Tibial artery (tissue), 4 donors: ENCODE measurements at regions not wholly inside any gene's neighbourhood (a gene's known extent, or its start where the extent isn't known, plus 50 kb on each side); places are given as distances from the start of the nearest gene placed in this dataset.
"Not testable (repeated sequence)": the region's sequence is repeated elsewhere in the genome, so short reads cannot be mapped to it uniquely, and the experiment has no call there.

Experiments
- DNase-seq, 2 donors: peaks; one replicate each; pipeline ENCODE4 v3.0.0-alpha.2; 2019
- H3K27ac ChIP-seq, 2 donors: fragments of 200-600 bp; sonication (generic) in 1 of 2; 1 replicate in 1 of 2; 2 replicates in 1 of 2; pipeline ENCODE4 v1.5.1; 2018 to 2019; ENCODE audit warnings: mild to moderate bottlenecking in 1 of 2
- H3K27me3 ChIP-seq, 2 donors: fragments of 200-600 bp; sonication (generic) in 1 of 2; one replicate each; pipeline versions ENCODE4 v1.5.1 to v1.6.0; 2016 to 2019
- H3K36me3 ChIP-seq, 3 donors: fragments of 200-600 bp; sonication (generic) in 2 of 3; one replicate each; pipeline ENCODE4 v1.5.1; 2016 to 2019; ENCODE audit warnings: mild to moderate bottlenecking in 2 of 3
- H3K4me1 ChIP-seq, 4 donors: fragments of 200-600 bp; sonication (generic) in 2 of 4; 1 replicate in 3 of 4; 2 replicates in 1 of 4; pipeline ENCODE4 v1.5.1; 2016 to 2019
- H3K4me3 ChIP-seq, 2 donors: fragments of 200-600 bp; sonication (generic) in 1 of 2; 1 replicate in 1 of 2; 2 replicates in 1 of 2; pipeline ENCODE4 v1.5.1; 2018 to 2019; ENCODE audit warnings: mild to moderate bottlenecking in 2 of 2
- H3K9me3 ChIP-seq, 3 donors: fragments of 200-600 bp; sonication (generic) in 1 of 3; one replicate each; pipeline ENCODE4 v1.5.1; 2016 to 2019
- intact Hi-C: fragments of 100-400 bp; cut with DNase I; formaldehyde crosslinking; loops from one replicate; pipeline ENCODE4 v1.15.0; 2023; ENCODE audit warnings: low total_unique reads
- TF ChIP-seq, protein P1 (sequence below), 2 experiments: fragments of 200-600 bp in 1 of 2; fragments of 450-650 bp in 1 of 2; IDR thresholded peaks; one replicate each; pipeline ENCODE4 v1.5.1; 2017 to 2019; ENCODE audit warnings: antibody characterized with exemption in 2 of 2, mild to moderate bottlenecking in 1 of 2, moderate library complexity in 1 of 2

DNA sequence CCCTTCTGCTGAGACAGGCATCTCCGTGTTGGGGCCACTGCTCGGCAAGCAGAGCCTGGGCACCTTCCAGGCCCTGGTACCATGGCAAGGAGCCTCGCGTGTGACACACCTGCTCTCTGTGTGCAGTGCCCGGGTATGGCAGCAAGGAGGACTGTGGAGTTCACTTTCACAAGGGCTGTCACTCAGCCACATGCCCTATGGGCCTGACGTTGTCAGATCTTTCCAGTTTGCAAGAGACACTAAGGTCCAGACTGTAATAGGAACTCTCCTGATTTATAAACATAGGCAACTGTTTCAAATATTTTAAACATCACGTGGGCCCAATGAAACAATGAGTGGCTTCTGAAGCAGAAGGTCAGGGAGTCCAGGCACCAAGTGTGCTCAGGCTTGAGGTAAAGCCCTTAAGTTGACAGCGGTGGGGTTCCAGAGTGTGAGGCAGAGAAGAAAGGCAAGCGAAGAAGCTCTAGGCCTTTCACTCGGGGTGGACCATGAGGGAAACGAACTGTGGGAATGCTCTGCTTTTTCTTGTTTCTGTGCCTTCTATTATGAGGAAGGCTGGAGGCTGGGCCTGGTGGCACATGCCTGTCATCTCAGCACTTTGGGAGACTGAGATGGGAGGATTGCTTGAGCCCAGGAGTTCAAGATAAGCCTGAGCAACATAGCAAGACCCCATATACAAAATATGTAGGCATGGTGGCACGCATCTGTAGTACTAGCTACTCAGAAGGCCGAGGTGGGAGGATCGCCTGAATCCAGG is 108.6 kb upstream of the TRIM2 start:
- Histone ChIP-seq H3K27ac (no peak overlapping the region), H3K9me3 (no peaks in the 10 kb centered on the region), H3K4me3 (no peak overlapping the region), H3K4me1 (peaks cover 0 to 4% (median 0%) of the 10 kb centered on the region in 4 donors), H3K36me3 (no peaks in the 10 kb centered on the region), H3K27me3 (no peaks in the 10 kb centered on the region)
- TF ChIP-seq, protein P1, sequence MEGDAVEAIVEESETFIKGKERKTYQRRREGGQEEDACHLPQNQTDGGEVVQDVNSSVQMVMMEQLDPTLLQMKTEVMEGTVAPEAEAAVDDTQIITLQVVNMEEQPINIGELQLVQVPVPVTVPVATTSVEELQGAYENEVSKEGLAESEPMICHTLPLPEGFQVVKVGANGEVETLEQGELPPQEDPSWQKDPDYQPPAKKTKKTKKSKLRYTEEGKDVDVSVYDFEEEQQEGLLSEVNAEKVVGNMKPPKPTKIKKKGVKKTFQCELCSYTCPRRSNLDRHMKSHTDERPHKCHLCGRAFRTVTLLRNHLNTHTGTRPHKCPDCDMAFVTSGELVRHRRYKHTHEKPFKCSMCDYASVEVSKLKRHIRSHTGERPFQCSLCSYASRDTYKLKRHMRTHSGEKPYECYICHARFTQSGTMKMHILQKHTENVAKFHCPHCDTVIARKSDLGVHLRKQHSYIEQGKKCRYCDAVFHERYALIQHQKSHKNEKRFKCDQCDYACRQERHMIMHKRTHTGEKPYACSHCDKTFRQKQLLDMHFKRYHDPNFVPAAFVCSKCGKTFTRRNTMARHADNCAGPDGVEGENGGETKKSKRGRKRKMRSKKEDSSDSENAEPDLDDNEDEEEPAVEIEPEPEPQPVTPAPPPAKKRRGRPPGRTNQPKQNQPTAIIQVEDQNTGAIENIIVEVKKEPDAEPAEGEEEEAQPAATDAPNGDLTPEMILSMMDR (IDR thresholded peaks at IDR 0.05), result no peak
- DNase-seq, result no peak
- intact Hi-C loops, result no loop called here

DNA sequence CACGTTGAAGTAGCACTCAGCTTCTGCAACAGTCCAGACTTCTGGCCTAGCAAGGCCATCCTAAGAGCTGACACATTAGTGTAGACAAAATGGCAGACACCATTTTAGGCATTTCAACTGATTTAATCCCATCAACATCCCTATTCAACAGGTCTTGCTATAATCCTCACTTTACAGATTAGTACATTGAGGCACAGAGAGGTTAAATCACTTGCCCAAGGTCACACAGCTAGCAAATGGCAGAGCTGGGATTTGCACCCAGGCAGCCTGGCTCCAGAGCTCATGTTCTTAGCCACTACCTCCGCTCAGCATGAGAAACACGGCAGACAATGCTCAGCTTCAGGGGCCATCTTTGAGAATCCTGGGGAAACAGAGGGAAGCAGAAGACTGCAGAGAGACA is 107.9 kb upstream of the TRIM2 start:
- DNase-seq, result no peak
- H3K36me3 ChIP-seq, result no peaks in the 10 kb centered on the region
- no peaks in the 10 kb centered on the region for H3K27me3 ChIP-seq
- H3K4me3 ChIP-seq, result no peak overlapping the region
- no peak overlapping the region for H3K27ac ChIP-seq
- H3K9me3 ChIP-seq, result no peaks in the 10 kb centered on the region
- TF ChIP-seq, protein P1 (IDR thresholded peaks at IDR 0.05), result no peak
- intact Hi-C loops, result no loop called here
- peaks cover 0 to 4% (median 0%) of the 10 kb centered on the region in 4 donors for H3K4me1 ChIP-seq

DNA sequence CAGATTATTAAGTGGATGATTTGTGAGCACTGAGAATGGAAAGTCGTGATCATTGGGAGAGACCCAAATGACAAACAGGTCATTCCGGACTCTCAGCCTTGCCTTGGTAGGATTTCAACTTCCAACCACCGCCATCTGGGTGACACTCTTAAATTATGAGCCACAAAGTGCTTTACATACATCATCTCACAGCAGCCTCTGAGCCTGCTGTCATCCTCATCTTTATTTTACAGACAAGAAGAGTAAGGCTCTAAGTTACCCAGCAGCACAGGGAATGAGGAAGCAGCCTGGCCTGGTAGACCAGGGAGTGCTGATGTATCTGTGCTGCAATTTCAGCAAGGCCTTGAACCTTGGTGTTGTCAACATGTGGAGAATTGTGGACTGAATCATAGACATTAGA is 105.8 kb upstream of the TRIM2 start:
- intact Hi-C loops, result no loop called here
- H3K4me1 ChIP-seq, result peaks cover 0 to 4% (median 0%) of the 10 kb centered on the region in 4 donors
- H3K4me3 ChIP-seq, result no peak overlapping the region
- H3K36me3 ChIP-seq, result no peaks in the 10 kb centered on the region
- TF ChIP-seq, protein P1 (IDR thresholded peaks at IDR 0.05), result no peak
- no peak overlapping the region for H3K27ac ChIP-seq
- no peaks in the 10 kb centered on the region for H3K9me3 ChIP-seq
- no peaks in the 10 kb centered on the region for H3K27me3 ChIP-seq
- no peak for DNase-seq

DNA sequence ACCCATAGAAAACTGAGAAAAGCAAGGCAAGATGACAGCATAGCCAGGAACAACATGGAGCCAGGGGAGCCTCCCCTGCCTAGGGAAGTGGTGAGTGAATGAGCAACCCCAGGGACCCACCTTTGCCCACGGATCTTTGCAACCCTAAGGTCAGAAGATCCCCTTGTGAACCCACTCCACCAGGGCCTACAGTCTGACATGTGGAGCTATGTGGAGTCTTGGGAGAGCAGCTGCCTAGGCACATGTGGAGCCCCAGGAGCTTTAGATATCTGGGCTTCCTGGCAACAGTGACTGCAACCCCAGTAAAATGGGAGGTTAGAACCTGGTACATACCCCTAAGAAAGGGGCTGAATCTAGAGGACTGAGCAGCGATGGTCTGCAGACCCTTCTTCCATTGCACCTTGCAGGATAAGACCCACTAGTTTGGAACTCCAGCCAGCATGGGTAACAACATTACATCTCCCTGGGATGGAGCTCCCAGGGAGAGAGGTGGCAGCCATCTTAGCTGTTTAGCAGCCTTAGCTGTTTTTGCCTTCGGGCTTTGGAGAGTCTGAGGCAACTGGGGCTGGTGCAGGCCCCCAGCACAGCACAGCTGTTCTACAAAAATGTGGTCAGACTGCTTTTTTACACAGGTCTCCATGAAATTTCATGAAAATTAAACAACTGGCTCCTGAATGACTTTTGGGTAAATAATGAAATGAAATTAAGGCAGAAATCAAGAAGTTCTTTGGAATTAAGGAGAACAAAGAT is 104.7 kb upstream of the TRIM2 start:
- Histone ChIP-seq H3K27ac (no peak overlapping the region), H3K27me3 (no peaks in the 10 kb centered on the region), H3K36me3 (no peaks in the 10 kb centered on the region), H3K4me1 (peaks cover 0 to 4% (median 0%) of the 10 kb centered on the region in 4 donors), H3K9me3 (no peaks in the 10 kb centered on the region), H3K4me3 (no peak overlapping the region)
- TF ChIP-seq, protein P1 (IDR thresholded peaks at IDR 0.05), result no peak
- DNase-seq, result no peak
- intact Hi-C loops, result no loop called here

DNA sequence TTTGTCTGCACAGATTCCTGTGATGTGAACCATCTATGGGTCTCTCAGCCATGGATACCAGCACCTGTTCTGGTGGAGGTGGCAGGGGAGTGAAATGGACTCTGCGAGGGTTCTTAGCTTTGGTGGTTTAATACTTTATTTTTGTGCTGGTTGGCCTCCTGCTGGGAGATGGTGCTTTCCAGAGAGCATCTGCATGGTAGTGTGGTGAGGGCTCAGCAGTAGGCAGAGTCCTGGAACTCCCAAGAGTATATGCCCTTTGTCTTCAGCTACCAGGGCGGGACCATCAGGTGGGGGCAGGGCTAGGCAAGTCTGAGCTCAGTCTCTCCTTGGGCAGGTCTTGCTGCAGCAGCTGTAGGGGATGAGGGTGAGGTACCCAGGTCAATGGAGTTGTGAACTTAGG is 97.5 kb upstream of the TRIM2 start:
- H3K36me3 ChIP-seq, H3K27me3 ChIP-seq, intact Hi-C loops, DNase-seq, H3K9me3 ChIP-seq, H3K4me1 ChIP-seq, H3K4me3 ChIP-seq, H3K27ac ChIP-seq: not testable (repeated sequence)

DNA sequence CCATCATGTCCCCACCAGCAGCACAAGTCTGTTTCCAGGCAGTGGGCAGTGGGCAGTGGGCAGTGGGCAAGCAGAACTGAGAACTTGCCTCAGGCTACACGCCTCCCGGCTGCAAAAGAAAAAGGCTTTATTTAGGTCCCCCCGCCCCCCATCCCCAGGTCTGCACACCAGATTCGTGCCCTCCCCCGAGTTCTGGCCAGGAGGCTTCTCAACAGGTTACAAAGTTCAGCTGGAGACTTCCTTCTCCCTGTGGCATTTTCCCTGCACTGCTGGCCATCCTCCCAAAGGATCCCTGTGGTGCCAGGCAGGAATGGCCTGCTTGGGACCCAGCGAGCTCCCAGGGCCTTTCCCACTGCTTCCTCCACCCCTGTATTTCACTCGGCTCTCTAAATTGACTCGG is 97.0 kb upstream of the TRIM2 start:
- TF ChIP-seq, protein P1 (IDR thresholded peaks at IDR 0.05), result no peak
- no peaks in the 10 kb centered on the region for H3K27me3 ChIP-seq
- no peaks in the 10 kb centered on the region for H3K4me1 ChIP-seq
- intact Hi-C loops, result no loop called here
- no peaks in the 10 kb centered on the region for H3K36me3 ChIP-seq
- no peak for DNase-seq
- H3K4me3 ChIP-seq, result no peak overlapping the region
- peaks cover 0 to 3% (median 0%) of the 10 kb centered on the region in 3 donors for H3K9me3 ChIP-seq
- H3K27ac ChIP-seq, result no peak overlapping the region
